K562 (cell line): ENCODE measurements at regions not wholly inside any gene's neighbourhood (a gene's known extent, or its start where the extent isn't known, plus 50 kb on each side); places are given as distances from the start of the nearest gene placed in this dataset.
"Not testable (repeated sequence)": the region's sequence is repeated elsewhere in the genome, so short reads cannot be mapped to it uniquely, and the experiment has no call there.

Experiments
- ATAC-seq: fragments of 200-7000 bp; cut with Tn5 transposase; 3 replicates; pipeline ENCODE4 v1.9.1; 2020; ENCODE audit warnings: moderate library complexity
- BruUV-seq: library from RNA; stranded (reverse); fragments of 400-500 nt; replicated peaks from 2 replicates; lab custom pipeline; 2021; lab: Mats Ljungman, UMichigan
- CTCF ChIA-PET: fragments of 300-600 bp; formaldehyde crosslinking; extraction: SDS; loops from one replicate; lab custom pipeline; 2021; ENCODE audit warnings: low intra/inter-chr PET ratio; lab: Yijun Ruan, JAX
- POLR2A ChIA-PET: fragments of 300-600, 350-650 bp; sonication (Branson Sonifier 250); formaldehyde crosslinking; extraction: SDS; loops from one replicate; lab custom pipeline; 2021; ENCODE audit warnings: antibody characterized with exemption, inconsistent platforms; lab: Yijun Ruan, JAX
- DNase-seq, 4 experiments: peaks; one replicate each; pipeline versions ENCODE4 v3.0.0 to v3.0.0-alpha.2; 2011 to 2018; ENCODE audit warnings: low spot score in 3 of 4, mixed read lengths in 3 of 4; ENCODE audit errors: extremely low read depth in 1 of 4
- FAIRE-seq: peaks from 2 replicates; lab custom pipeline; 2011; peaks lifted over from hg19 to GRCh38; lab: Jason Lieb, UNC
- H2AFZ ChIP-seq: 2 replicates; pipeline ENCODE4 v1.6.0; 2011; ENCODE audit warnings: low read depth, low read length, control low read depth, inconsistent platforms
- H3K27ac ChIP-seq: fragments of 200-600 bp; 3 replicates; pipeline ENCODE4 v1.8.0; 2011; ENCODE audit warnings: low read depth, mild to moderate bottlenecking, control low read depth, inconsistent platforms, low read length, moderate library complexity, mixed read lengths; ENCODE audit errors: extremely low read depth
- H3K27me3 ChIP-seq, 2 experiments: fragments of 300-600 bp in 1 of 2; 2 replicates in 1 of 2; 3 replicates in 1 of 2; pipeline versions ENCODE4 v1.6.0 to v1.8.0; 2011; ENCODE audit warnings: inconsistent platforms in 2 of 2, low read length in 2 of 2, mild to moderate bottlenecking in 1 of 2, mixed read lengths in 1 of 2, moderate library complexity in 1 of 2; ENCODE audit not compliant: control insufficient read depth in 2 of 2, insufficient read depth in 2 of 2
- H3K36me3 ChIP-seq: fragments of 300-600 bp; 3 replicates; pipeline ENCODE4 v1.8.0; 2011; ENCODE audit warnings: mild to moderate bottlenecking, low read length, inconsistent platforms; ENCODE audit not compliant: control insufficient read depth, insufficient read depth
- H3K4me1 ChIP-seq, 2 experiments: fragments of 200-600 bp in 1 of 2; replicated peaks in 1 of 2; 2 replicates in 1 of 2; 3 replicates in 1 of 2; pipeline versions ENCODE4 v1.5.1 to v1.8.0; 2011; ENCODE audit warnings: inconsistent platforms in 2 of 2, low read length in 2 of 2, mild to moderate bottlenecking in 1 of 2, mixed read lengths in 1 of 2, moderate library complexity in 1 of 2; ENCODE audit not compliant: control insufficient read depth in 2 of 2, insufficient read depth in 2 of 2
- H3K4me2 ChIP-seq: 2 replicates; pipeline ENCODE4 v1.6.1; 2011; ENCODE audit warnings: low read length, control low read depth, inconsistent platforms, mixed read lengths; ENCODE audit not compliant: insufficient read depth
- H3K4me3 ChIP-seq: fragments of 200-600 bp; sonication (generic), shearing (Covaris generic); 2 replicates; pipeline ENCODE4 v1.5.1; 2016; ENCODE audit warnings: control low read depth, inconsistent platforms
- H3K79me2 ChIP-seq: fragments of 200-600 bp; 3 replicates; pipeline ENCODE4 v1.8.0; 2011; ENCODE audit warnings: low read length, inconsistent platforms; ENCODE audit not compliant: control insufficient read depth, insufficient read depth
- H3K9ac ChIP-seq, 2 experiments: 2 replicates each; pipeline versions ENCODE4 v1.6.0 to v1.6.1; 2011; ENCODE audit warnings: low read depth in 2 of 2, low read length in 2 of 2, control low read depth in 1 of 2, inconsistent platforms in 1 of 2, mild to moderate bottlenecking in 1 of 2, mixed read lengths in 1 of 2; ENCODE audit not compliant: insufficient read depth in 1 of 2
- H3K9me1 ChIP-seq: one replicate; pipeline ENCODE4 v1.6.0; 2011; ENCODE audit warnings: inconsistent platforms, mild to moderate bottlenecking, low read length, moderate library complexity; ENCODE audit not compliant: control insufficient read depth, insufficient read depth
- H3K9me3 ChIP-seq: replicated peaks from 2 replicates; pipeline ENCODE4 v1.5.1; 2011; ENCODE audit warnings: low read depth, low read length, inconsistent platforms; ENCODE audit not compliant: control insufficient read depth, insufficient read depth
- H4K20me1 ChIP-seq: replicated peaks from 2 replicates; pipeline ENCODE4 v1.6.1; 2011; ENCODE audit warnings: low read length, inconsistent platforms, mixed read lengths; ENCODE audit not compliant: control insufficient read depth, insufficient read depth
- FOXP1 ChIP-seq: sonication (generic); formaldehyde crosslinking; IDR thresholded peaks from 2 replicates; pipeline ENCODE4 v1.8.0; 2022; ENCODE audit warnings: mild to moderate bottlenecking, missing genetic modification reagents
- HSF4 ChIP-seq: fragments of 250-450 bp; sonication (Bioruptor Pico); IDR thresholded peaks from 2 replicates; pipeline ENCODE4 v2.1.2; 2022; ENCODE audit warnings: mild to moderate bottlenecking, moderate library complexity, borderline replicate concordance
- NR3C1 ChIP-seq: sonication (generic); formaldehyde crosslinking; IDR thresholded peaks from 2 replicates; pipeline ENCODE4 v1.8.1; 2022; ENCODE audit warnings: missing genetic modification reagents
- POLR2AphosphoS2 ChIP-seq: IDR thresholded peaks from 2 replicates; pipeline ENCODE4 v1.6.1; 2012; ENCODE audit warnings: low read length, improper control_type of control experiment
- ZNF24 ChIP-seq: fragments of 450-650 bp; IDR thresholded peaks from 2 replicates; pipeline ENCODE4 v1.6.1; 2016
- ZNF57 ChIP-seq: fragments of 450-650 bp; formaldehyde crosslinking; IDR thresholded peaks from 2 replicates; pipeline ENCODE4 v1.4.0; 2020; ENCODE audit warnings: mild to moderate bottlenecking, moderate library complexity
- WGBS: fragments of 100-300 bp; shearing (Covaris generic); methylation state at CpG from one replicate; pipeline ENCODE4 v1.1.6; 2016; ENCODE audit warnings: low coverage, mixed read lengths; ENCODE audit not compliant: insufficient coverage; ENCODE audit errors: missing lambda C conversion rate; 5-methylcytosine and 5-hydroxymethylcytosine counted together
- in situ Hi-C: fragments of 300-500 bp; cut with MboI; formaldehyde crosslinking; loops from 4 replicates; pipeline ENCODE4 v1.15.0; 2018; ENCODE audit warnings: inconsistent platforms, mixed read lengths
- intact Hi-C: fragments of 100-400 bp; cut with micrococcal nuclease; formaldehyde crosslinking; loops from 2 replicates; pipeline ENCODE4 v1.14.2; 2022
- TF ChIP-seq, protein P1 (sequence below): fragments of 450-650 bp; IDR thresholded peaks from 2 replicates; pipeline ENCODE4 v1.6.1; 2017; ENCODE audit warnings: antibody characterized with exemption
- TF ChIP-seq, protein P2 (sequence below): fragments of 250-450 bp; sonication (Bioruptor Pico); IDR thresholded peaks from 2 replicates; pipeline ENCODE4 v1.8.0; 2022; ENCODE audit warnings: inconsistent platforms

DNA sequence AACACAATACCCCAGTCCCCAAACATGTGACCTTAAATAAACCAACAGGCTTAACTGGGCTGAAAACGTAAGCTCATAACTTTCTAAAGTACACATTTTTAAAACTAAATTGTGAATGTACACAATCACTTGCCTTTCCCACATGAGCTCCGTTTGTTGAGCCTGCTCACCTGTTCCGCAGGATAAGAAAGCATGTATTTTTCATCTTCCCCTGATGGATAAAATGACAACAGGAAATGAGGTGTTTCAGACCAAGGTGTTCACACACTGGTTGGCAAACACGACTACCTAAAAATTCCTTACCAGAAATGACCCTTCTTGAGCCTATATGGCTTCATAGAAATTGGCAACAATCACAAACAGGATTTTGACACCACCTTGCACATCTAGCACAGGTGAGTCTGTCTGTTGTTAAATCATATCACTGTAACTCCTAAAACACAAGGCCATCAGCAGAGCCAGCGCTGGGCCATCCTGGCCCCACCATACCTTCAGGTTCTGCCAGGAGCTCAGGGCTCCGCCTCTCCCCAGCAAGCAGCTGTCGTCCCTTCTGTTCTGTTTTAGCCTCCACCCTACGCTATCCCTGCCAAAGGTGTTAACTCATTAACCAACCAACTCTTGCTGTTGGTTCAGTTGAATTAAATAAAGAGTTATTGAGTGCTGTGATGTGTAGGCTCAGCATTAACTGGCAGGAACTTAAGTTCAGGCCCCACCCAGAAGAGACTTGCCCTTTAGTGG lies 73.6 kb upstream of the RNF32 start:
- no peak overlapping the region for H3K4me3 ChIP-seq
- H3K9me1 ChIP-seq = no peaks in the 10 kb centered on the region
- H3K79me2 ChIP-seq = no peaks in the 10 kb centered on the region
- no peak overlapping the region for H3K4me2 ChIP-seq
- ChIA-PET POLR2A (interaction anchor here (2.1 kb wide), 1 partner anchor 11 kb away, joined by 10 read pairs; no protein-coding TSS in a partner anchor), CTCF (no interaction called here)
- no peaks in the 10 kb centered on the region for H4K20me1 ChIP-seq
- WGBS = 1% methylated on average over 8 of the region's 8 CpGs
- DNase-seq (no peak), FAIRE-seq (no peak), ATAC-seq (no peak)
- no peaks in the 10 kb centered on the region for H3K4me1 ChIP-seq
- no peak overlapping the region for H2AFZ ChIP-seq
- no peaks in the 10 kb centered on the region for H3K9me3 ChIP-seq
- in situ Hi-C loops = no loop called here
- intact Hi-C loops = no loop called here
- no TSS peak for BruUV-seq
- TF ChIP-seq ZNF24 = no peak
- TF ChIP-seq POLR2AphosphoS2 = no peak
- TF ChIP-seq ZNF57 (CRISPR knock-in tag) = no peak
- TF ChIP-seq, protein P1, sequence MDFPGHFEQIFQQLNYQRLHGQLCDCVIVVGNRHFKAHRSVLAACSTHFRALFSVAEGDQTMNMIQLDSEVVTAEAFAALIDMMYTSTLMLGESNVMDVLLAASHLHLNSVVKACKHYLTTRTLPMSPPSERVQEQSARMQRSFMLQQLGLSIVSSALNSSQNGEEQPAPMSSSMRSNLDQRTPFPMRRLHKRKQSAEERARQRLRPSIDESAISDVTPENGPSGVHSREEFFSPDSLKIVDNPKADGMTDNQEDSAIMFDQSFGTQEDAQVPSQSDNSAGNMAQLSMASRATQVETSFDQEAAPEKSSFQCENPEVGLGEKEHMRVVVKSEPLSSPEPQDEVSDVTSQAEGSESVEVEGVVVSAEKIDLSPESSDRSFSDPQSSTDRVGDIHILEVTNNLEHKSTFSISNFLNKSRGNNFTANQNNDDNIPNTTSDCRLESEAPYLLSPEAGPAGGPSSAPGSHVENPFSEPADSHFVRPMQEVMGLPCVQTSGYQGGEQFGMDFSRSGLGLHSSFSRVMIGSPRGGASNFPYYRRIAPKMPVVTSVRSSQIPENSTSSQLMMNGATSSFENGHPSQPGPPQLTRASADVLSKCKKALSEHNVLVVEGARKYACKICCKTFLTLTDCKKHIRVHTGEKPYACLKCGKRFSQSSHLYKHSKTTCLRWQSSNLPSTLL = no peak
- TF ChIP-seq NR3C1 (CRISPR knock-in tag) = no peak
- TF ChIP-seq FOXP1 (CRISPR knock-in tag) = no peak
- TF ChIP-seq, protein P2, sequence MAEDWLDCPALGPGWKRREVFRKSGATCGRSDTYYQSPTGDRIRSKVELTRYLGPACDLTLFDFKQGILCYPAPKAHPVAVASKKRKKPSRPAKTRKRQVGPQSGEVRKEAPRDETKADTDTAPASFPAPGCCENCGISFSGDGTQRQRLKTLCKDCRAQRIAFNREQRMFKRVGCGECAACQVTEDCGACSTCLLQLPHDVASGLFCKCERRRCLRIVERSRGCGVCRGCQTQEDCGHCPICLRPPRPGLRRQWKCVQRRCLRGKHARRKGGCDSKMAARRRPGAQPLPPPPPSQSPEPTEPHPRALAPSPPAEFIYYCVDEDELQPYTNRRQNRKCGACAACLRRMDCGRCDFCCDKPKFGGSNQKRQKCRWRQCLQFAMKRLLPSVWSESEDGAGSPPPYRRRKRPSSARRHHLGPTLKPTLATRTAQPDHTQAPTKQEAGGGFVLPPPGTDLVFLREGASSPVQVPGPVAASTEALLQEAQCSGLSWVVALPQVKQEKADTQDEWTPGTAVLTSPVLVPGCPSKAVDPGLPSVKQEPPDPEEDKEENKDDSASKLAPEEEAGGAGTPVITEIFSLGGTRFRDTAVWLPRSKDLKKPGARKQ (CRISPR knock-in tag) = no peak
- TF ChIP-seq HSF4 (CRISPR knock-in tag) = no peak
- H3K9ac ChIP-seq = no peak overlapping the region
- H3K36me3 ChIP-seq = no peaks in the 10 kb centered on the region
- no peak overlapping the region for H3K27ac ChIP-seq
- H3K27me3 ChIP-seq = peaks cover 4 to 17% of the 10 kb centered on the region in 2 experiments; a peak in 4 of 5 replicates

DNA sequence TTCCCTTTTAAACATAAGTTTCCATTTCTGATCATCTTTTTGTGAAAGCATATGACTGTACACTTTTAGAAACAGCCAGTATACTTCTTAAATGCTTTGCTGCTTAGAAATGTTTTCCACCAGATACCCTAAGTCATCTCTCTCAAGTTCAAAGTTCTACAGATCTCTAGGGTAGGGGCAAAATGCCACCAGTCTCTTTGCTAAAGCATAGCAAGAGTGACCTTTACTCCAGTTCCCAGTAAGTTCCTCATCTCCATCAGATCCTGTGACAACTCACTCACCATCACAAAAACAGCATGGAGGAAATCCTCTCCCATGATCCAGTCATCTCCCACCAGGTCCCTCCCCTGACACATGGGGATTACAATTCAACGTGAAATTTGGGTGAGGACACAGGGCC lies 75.6 kb upstream of the RNF32 start:
- CTCF ChIA-PET, intact Hi-C loops, FAIRE-seq, H3K27ac ChIP-seq, H3K9ac ChIP-seq, H4K20me1 ChIP-seq, H3K36me3 ChIP-seq, DNase-seq, H3K9me1 ChIP-seq, H2AFZ ChIP-seq, ATAC-seq, in situ Hi-C loops, H3K4me2 ChIP-seq, H3K9me3 ChIP-seq, H3K4me3 ChIP-seq, H3K4me1 ChIP-seq, BruUV-seq, H3K79me2 ChIP-seq: not testable (repeated sequence)
- POLR2A ChIA-PET = interaction anchor here (0.6 kb wide), 1 partner anchor 669 kb away, joined by 3 read pairs; no protein-coding TSS in a partner anchor
- WGBS = 0% methylated on average over 1 of the region's 1 CpG
- peaks cover 7 to 20% of the 10 kb centered on the region in 2 experiments; a peak in 4 of 5 replicates for H3K27me3 ChIP-seq
